ENCODE measurements at regions not wholly inside any gene's neighbourhood (a gene's known extent, or its start where the extent isn't known, plus 50 kb on each side); places are given as distances from the start of the nearest gene placed in this dataset.

DNA sequence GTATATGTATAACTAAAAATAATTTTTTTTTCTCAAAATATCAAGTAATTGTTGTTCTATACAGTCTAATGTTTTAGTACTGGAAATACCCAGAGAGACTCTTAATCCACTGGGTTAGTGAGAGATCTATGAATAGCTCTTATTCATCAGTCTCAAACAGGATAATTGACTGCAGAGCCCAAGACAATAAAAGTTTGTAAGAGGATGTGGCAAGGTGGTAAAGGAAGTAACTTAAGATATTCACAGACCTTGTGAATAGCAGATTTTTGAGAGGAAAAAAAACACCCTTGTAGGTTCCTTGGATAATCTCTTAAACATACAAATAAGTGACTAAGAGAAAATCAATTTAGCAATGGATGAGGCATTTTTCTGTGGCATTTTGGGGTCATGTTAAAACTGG is 210.9 kb upstream of the FAM241A start:
- no peak overlapping the region for H2AK5ac ChIP-seq (ENCODE audit: low read depth, low read length)
- no peaks in the 10 kb centered on the region for H3K9me3 ChIP-seq (ENCODE audit: control insufficient read depth, insufficient read depth, low read length)
- DNase-seq (no peak), ATAC-seq (ENCODE audit: low read depth) (no peak)
- H3K14ac ChIP-seq (replicated peaks; ENCODE audit: low read depth, low read length) = no peak overlapping the region
- H3K23ac ChIP-seq (ENCODE audit: low read depth, low read length) = no peak overlapping the region
- no peak overlapping the region for H4K5ac ChIP-seq (ENCODE audit: low read depth, low read length)
- no peak overlapping the region for H4K8ac ChIP-seq (ENCODE audit: low read depth in 2 of 2, low read length in 2 of 2)
- no peak overlapping the region for H3K4me3 ChIP-seq (ENCODE audit: insufficient read depth, low read depth, low read length)
- no peak overlapping the region for H2BK5ac ChIP-seq (ENCODE audit: low read depth, low read length, poor library complexity, severe bottlenecking)
- H3K79me1 ChIP-seq (ENCODE audit: low read depth in 1 of 2, low read length in 2 of 2) = no peaks in the 10 kb centered on the region
- H3K9ac ChIP-seq (ENCODE audit: low read depth, low read length) = no peak overlapping the region
- no peaks in the 10 kb centered on the region for H3K36me3 ChIP-seq (ENCODE audit: control insufficient read depth, insufficient read depth, low read length)
- no peak overlapping the region for H3K4me2 ChIP-seq (ENCODE audit: low read depth, low read length)
- dilution Hi-C loops (cut with HindIII; ENCODE audit: low sequenced_read_pairs, unreplicated experiment) = no loop called here
- no peak overlapping the region for H2AFZ ChIP-seq (replicated peaks; ENCODE audit: low read length, poor library complexity)
- ChIA-PET CTCF (no interaction called here), POLR2A (ENCODE audit: unreplicated experiment) (no interaction called here)
- H2BK120ac ChIP-seq (ENCODE audit: low read depth, low read length) = no peak overlapping the region
- no peak overlapping the region for H2BK15ac ChIP-seq (ENCODE audit: low read depth, low read length)
- no peaks in the 10 kb centered on the region for H3K4me1 ChIP-seq (ENCODE audit: control insufficient read depth, insufficient read depth, low read length)
- H3K56ac ChIP-seq (ENCODE audit: extremely low read depth, insufficient read depth, low read length) = no peak overlapping the region
- no peak overlapping the region for H2BK20ac ChIP-seq (ENCODE audit: low read depth, low read length)
- H3K27me3 ChIP-seq (ENCODE audit: control insufficient read depth, insufficient read depth, low read length) = no peaks in the 10 kb centered on the region
- no peaks in the 10 kb centered on the region for H3K9me1 ChIP-seq (ENCODE audit: insufficient read depth, low read length)
- no TSS peak for BruUV-seq (replicated peaks)
- no peak overlapping the region for H3K4ac ChIP-seq (ENCODE audit: low read depth, low read length)
- H3K27ac ChIP-seq (ENCODE audit: insufficient read depth, low read length) = no peak overlapping the region
- in situ Hi-C loops (cut with MboI; ENCODE audit: low sequenced_read_pairs) = no loop called here
- H2AK9ac ChIP-seq (replicated peaks; ENCODE audit: low read depth, low read length, poor library complexity) = no peak overlapping the region
- no peak for TF ChIP-seq POLR2A (IDR thresholded peaks at IDR 0.05; ENCODE audit: low read depth, low read length)
- TF ChIP-seq RFX5 (IDR thresholded peaks at IDR 0.05; ENCODE audit: low read depth, low read length) = no peak
- TF ChIP-seq USF2 (IDR thresholded peaks at IDR 0.05; ENCODE audit: low read depth, low read length) = no peak
- no peak for TF ChIP-seq MAZ (IDR thresholded peaks at IDR 0.05; ENCODE audit: borderline replicate concordance, low read depth, low read length)
- no peak for TF ChIP-seq MXI1 (IDR thresholded peaks at IDR 0.05; ENCODE audit: borderline replicate concordance, low read depth, low read length)
- TF ChIP-seq, protein P1, sequence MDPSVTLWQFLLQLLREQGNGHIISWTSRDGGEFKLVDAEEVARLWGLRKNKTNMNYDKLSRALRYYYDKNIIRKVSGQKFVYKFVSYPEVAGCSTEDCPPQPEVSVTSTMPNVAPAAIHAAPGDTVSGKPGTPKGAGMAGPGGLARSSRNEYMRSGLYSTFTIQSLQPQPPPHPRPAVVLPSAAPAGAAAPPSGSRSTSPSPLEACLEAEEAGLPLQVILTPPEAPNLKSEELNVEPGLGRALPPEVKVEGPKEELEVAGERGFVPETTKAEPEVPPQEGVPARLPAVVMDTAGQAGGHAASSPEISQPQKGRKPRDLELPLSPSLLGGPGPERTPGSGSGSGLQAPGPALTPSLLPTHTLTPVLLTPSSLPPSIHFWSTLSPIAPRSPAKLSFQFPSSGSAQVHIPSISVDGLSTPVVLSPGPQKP (IDR thresholded peaks at IDR 0.05; ENCODE audit: borderline replicate concordance, low read depth, low read length) = no peak
- TF ChIP-seq NFE2L2 (IDR thresholded peaks at IDR 0.05; ENCODE audit: low read depth, low read length) = no peak
- no peak for TF ChIP-seq CTCF (conservative IDR thresholded peaks at IDR 0.05; ENCODE audit: low read depth, low read length)
- no peak for TF ChIP-seq SMC3 (IDR thresholded peaks at IDR 0.05; ENCODE audit: low read depth, low read length)
- TF ChIP-seq BHLHE40 (IDR thresholded peaks at IDR 0.05; ENCODE audit: low read depth, low read length) = no peak
- TF ChIP-seq RAD21 (IDR thresholded peaks at IDR 0.05; ENCODE audit: low read length) = no peak
- TF ChIP-seq RCOR1 (IDR thresholded peaks at IDR 0.05; ENCODE audit: insufficient replicate concordance, low read length) = no peak
- no peak for TF ChIP-seq MAFK (IDR thresholded peaks at IDR 0.05; ENCODE audit: low read depth, low read length)
- TF ChIP-seq FOS (IDR thresholded peaks at IDR 0.05; ENCODE audit: low read depth, low read length) = no peak
- TF ChIP-seq CEBPB (IDR thresholded peaks at IDR 0.05; ENCODE audit: low read depth, low read length) = no peak
- TF ChIP-seq CHD1 (IDR thresholded peaks at IDR 0.05; ENCODE audit: low read depth, low read length) = no peak
- no peaks in the 10 kb centered on the region for H4K20me1 ChIP-seq (ENCODE audit: insufficient read depth, low read length)
- intact Hi-C loops (cut with micrococcal nuclease) = no loop called here
- no peak overlapping the region for H4K91ac ChIP-seq (ENCODE audit: insufficient read depth, low read depth, low read length)
- H3K18ac ChIP-seq (ENCODE audit: low read depth, low read length) = no peak overlapping the region

All from IMR-90 (cell line).